H1 (cell line): ENCODE measurements at regions not wholly inside any gene's neighbourhood (a gene's known extent, or its start where the extent isn't known, plus 50 kb on each side); places are given as distances from the start of the nearest gene placed in this dataset.

Experiments used
- BACH1 ChIP-seq: IDR thresholded peaks from 2 replicates; pipeline ENCODE4 v1.6.1; 2012; ENCODE audit warnings: low read length, improper control_type of control experiment
- BCL11A ChIP-seq, 2 experiments: IDR thresholded peaks; one replicate each; pipeline ENCODE4 v1.6.1; 2011; ENCODE audit warnings: low read depth in 2 of 2, low read length in 2 of 2, mild to moderate bottlenecking in 2 of 2
- JUND ChIP-seq: IDR thresholded peaks from 2 replicates; pipeline ENCODE4 v1.6.1; 2011; ENCODE audit warnings: mild to moderate bottlenecking, improper control_type of control experiment, low read length
- MAFK ChIP-seq: IDR thresholded peaks from 2 replicates; pipeline ENCODE4 v1.6.1; 2012; ENCODE audit warnings: low read depth, mild to moderate bottlenecking, improper control_type of control experiment, low read length
- RXRA ChIP-seq: IDR thresholded peaks from 2 replicates; pipeline ENCODE4 v1.6.1; 2011; ENCODE audit warnings: low read depth, mild to moderate bottlenecking, low read length, moderate library complexity; ENCODE audit not compliant: insufficient read depth
- SIX5 ChIP-seq: IDR thresholded peaks from 2 replicates; pipeline ENCODE4 v1.6.1; 2011; ENCODE audit warnings: mild to moderate bottlenecking, low read depth, low read length
- TAF1 ChIP-seq: IDR thresholded peaks from 2 replicates; pipeline ENCODE4 v1.6.1; 2011; ENCODE audit warnings: mild to moderate bottlenecking, low read depth, low read length

GRCh38 chr6:27161603-27161945 lies 85.9 kb upstream of the PRSS16 start (continued):
- TF ChIP-seq MAFK (no peak), BACH1 (no peak), TAF1 (no peak), SIX5 (no peak), BCL11A (IDR thresholded peaks at IDR 0.05; ENCODE audit: low read depth in 2 of 2, low read length in 2 of 2) (no peak), RXRA (no peak), JUND (no peak)
- TF ChIP-seq, all 59 proteins: peak for 0
